GM12878 (cell line): ENCODE measurements at regions not wholly inside any gene's neighbourhood (a gene's known extent, or its start where the extent isn't known, plus 50 kb on each side); places are given as distances from the start of the nearest gene placed in this dataset.

Experiments used
- ATAC-seq: fragments of 200-7000 bp; cut with Tn5 transposase; 3 replicates; pipeline ENCODE4 v1.9.1; 2020; ENCODE audit warnings: mild to moderate bottlenecking, moderate library complexity
- BruUV-seq: library from RNA; stranded (reverse); fragments of 400-500 nt; replicated peaks from 2 replicates; lab custom pipeline; 2021; lab: Mats Ljungman, UMichigan
- CTCF ChIA-PET: fragments of 300-600 bp; sonication (Branson Sonifier 250); formaldehyde crosslinking; extraction: SDS; loops from one replicate; lab custom pipeline; 2021; ENCODE audit warnings: inconsistent platforms; lab: Yijun Ruan, JAX
- POLR2A ChIA-PET: fragments of 350-600 bp; formaldehyde crosslinking; extraction: SDS; loops from one replicate; lab custom pipeline; 2021; ENCODE audit warnings: inconsistent platforms; lab: Charles Lee
- RAD21 ChIA-PET: fragments of 300-600 bp; sonication (Branson Sonifier 250); formaldehyde crosslinking; loops from one replicate; lab custom pipeline; 2023; ENCODE audit warnings: antibody characterized with exemption; ENCODE audit not compliant: unreplicated experiment; lab: Charles Lee
- SMC1A ChIA-PET: fragments of 300-600 bp; sonication (Branson Sonifier 250); formaldehyde crosslinking; loops from one replicate; lab custom pipeline; 2023; ENCODE audit not compliant: unreplicated experiment, uncharacterized antibody; lab: Charles Lee
- DNase-seq: peaks from one replicate; pipeline ENCODE4 v3.0.0-alpha.2; 2011; ENCODE audit warnings: low read depth, low spot score
- FAIRE-seq: peaks from 3 replicates; lab custom pipeline; 2011; peaks lifted over from hg19 to GRCh38; lab: Jason Lieb, UNC
- H2AFZ ChIP-seq: 2 replicates; pipeline ENCODE4 v1.6.0; 2011; ENCODE audit warnings: low read depth, low read length, control low read depth; ENCODE audit not compliant: control insufficient read depth
- H3K27ac ChIP-seq: 2 replicates; pipeline ENCODE4 v1.5.1; 2011; ENCODE audit warnings: control low read depth; ENCODE audit not compliant: control insufficient read depth, insufficient read depth
- H3K27me3 ChIP-seq, 2 experiments: replicated peaks in 1 of 2; 2 replicates each; pipeline versions ENCODE4 v1.6.0 to v1.6.1; 2011; ENCODE audit warnings: low read length in 1 of 2; ENCODE audit not compliant: control insufficient read depth in 2 of 2, insufficient read depth in 2 of 2
- H3K36me3 ChIP-seq, 2 experiments: 2 replicates each; pipeline ENCODE4 v1.5.1; 2011; ENCODE audit warnings: low read length in 1 of 2; ENCODE audit not compliant: control insufficient read depth in 2 of 2, insufficient read depth in 2 of 2
- H3K4me1 ChIP-seq: 2 replicates; pipeline ENCODE4 v1.6.1; 2011; ENCODE audit warnings: mild to moderate bottlenecking, low read length, moderate library complexity, mixed read lengths; ENCODE audit not compliant: control insufficient read depth, insufficient read depth
- H3K4me2 ChIP-seq: 2 replicates; pipeline ENCODE4 v1.6.0; 2011; ENCODE audit warnings: control low read depth; ENCODE audit not compliant: control insufficient read depth, insufficient read depth
- H3K4me3 ChIP-seq: fragments of 200-600 bp; sonication (generic); 2 replicates; pipeline ENCODE4 v1.5.1; 2016
- H3K79me2 ChIP-seq: 2 replicates; pipeline ENCODE4 v1.6.0; 2011; ENCODE audit warnings: low read length; ENCODE audit not compliant: control insufficient read depth, insufficient read depth
- H3K9ac ChIP-seq: 2 replicates; pipeline ENCODE4 v1.8.0; 2011; ENCODE audit warnings: low read length, control low read depth, mixed read lengths; ENCODE audit not compliant: control insufficient read depth, insufficient read depth
- H3K9me3 ChIP-seq: replicated peaks from 3 replicates; pipeline ENCODE4 v1.5.1; 2011; ENCODE audit warnings: mild to moderate bottlenecking, low read length; ENCODE audit not compliant: control insufficient read depth, insufficient read depth
- H4K20me1 ChIP-seq: 2 replicates; pipeline ENCODE4 v1.6.0; 2011; ENCODE audit not compliant: control insufficient read depth, insufficient read depth
- ATF7 ChIP-seq: fragments of 450-650 bp; IDR thresholded peaks from 2 replicates; pipeline ENCODE4 v1.6.1; 2016; ENCODE audit warnings: low read depth, mild to moderate bottlenecking
- BACH1 ChIP-seq: fragments of 450-650 bp; IDR thresholded peaks from 2 replicates; pipeline ENCODE4 v1.6.1; 2017; ENCODE audit warnings: mild to moderate bottlenecking, borderline replicate concordance
- CBX5 ChIP-seq: sonication (generic); IDR thresholded peaks from 2 replicates; pipeline ENCODE4 v1.6.1; 2016; ENCODE audit warnings: low read depth, moderate library complexity, mild to moderate bottlenecking, inconsistent platforms
- EED ChIP-seq: sonication (generic); IDR thresholded peaks from 2 replicates; pipeline ENCODE4 v1.6.1; 2016; ENCODE audit warnings: antibody characterized with exemption, low read depth
- KAT2A ChIP-seq: conservative IDR thresholded peaks from 2 replicates; pipeline ENCODE4 v1.6.1; 2011; ENCODE audit warnings: low read depth, low read length; ENCODE audit not compliant: control insufficient read depth
- KLF5 ChIP-seq: fragments of 450-650 bp; IDR thresholded peaks from 2 replicates; pipeline ENCODE4 v1.6.1; 2014; ENCODE audit warnings: mild to moderate bottlenecking; ENCODE audit not compliant: partially characterized antibody
- MTA2 ChIP-seq: fragments of 450-650 bp; IDR thresholded peaks from 2 replicates; pipeline ENCODE4 v1.6.1; 2016; ENCODE audit warnings: low read depth, mild to moderate bottlenecking, moderate library complexity
- NFIC ChIP-seq: IDR thresholded peaks from 2 replicates; pipeline ENCODE4 v1.6.1; 2012; ENCODE audit warnings: low read depth, mild to moderate bottlenecking, inconsistent platforms, low read length, moderate library complexity
- PKNOX1 ChIP-seq: fragments of 450-650 bp; IDR thresholded peaks from 2 replicates; pipeline ENCODE4 v1.6.1; 2016; ENCODE audit warnings: mild to moderate bottlenecking
- RAD51 ChIP-seq: fragments of 450-650 bp; IDR thresholded peaks from 2 replicates; pipeline ENCODE4 v1.6.1; 2016; ENCODE audit warnings: moderate library complexity, mild to moderate bottlenecking, inconsistent platforms
- RCOR1 ChIP-seq: conservative IDR thresholded peaks from 2 replicates; pipeline ENCODE4 v1.6.1; 2012; ENCODE audit warnings: low read depth, low read length, improper control_type of control experiment
- RELA ChIP-seq: fragments of 450-650 bp; IDR thresholded peaks from 2 replicates; pipeline ENCODE4 v1.8.0; 2014; ENCODE audit warnings: borderline replicate concordance; ENCODE audit not compliant: partially characterized antibody
- SKIL ChIP-seq: fragments of 450-650 bp; IDR thresholded peaks from 2 replicates; pipeline ENCODE4 v1.6.1; 2017; ENCODE audit warnings: mild to moderate bottlenecking, low read depth, inconsistent platforms; ENCODE audit not compliant: poor library complexity, severe bottlenecking
- SMAD5 ChIP-seq: IDR thresholded peaks from 2 replicates; pipeline ENCODE4 v1.6.1; 2016; ENCODE audit warnings: antibody characterized with exemption, low read depth
- SMC3 ChIP-seq: IDR thresholded peaks from 2 replicates; pipeline ENCODE4 v1.6.1; 2011; ENCODE audit warnings: low read length, improper control_type of control experiment, borderline replicate concordance
- SRF ChIP-seq, 2 experiments: IDR thresholded peaks; 2 replicates each; pipeline ENCODE4 v1.6.1; 2011; ENCODE audit warnings: low read depth in 2 of 2, low read length in 2 of 2, mild to moderate bottlenecking in 1 of 2, moderate library complexity in 1 of 2
- TARDBP ChIP-seq: IDR thresholded peaks from 2 replicates; pipeline ENCODE4 v1.6.1; 2016; ENCODE audit warnings: borderline replicate concordance
- ZNF24 ChIP-seq: fragments of 450-650 bp; IDR thresholded peaks from 2 replicates; pipeline ENCODE4 v1.6.1; 2017; ENCODE audit warnings: antibody characterized with exemption, mild to moderate bottlenecking
- ZSCAN29 ChIP-seq: fragments of 450-650 bp; IDR thresholded peaks from 2 replicates; pipeline ENCODE4 v1.6.1; 2017; ENCODE audit warnings: mild to moderate bottlenecking, moderate library complexity
- WGBS: methylation state at CpG from one replicate; pipeline ENCODE4 v1.1.6; 2016; ENCODE audit warnings: low lambda C conversion rate; ENCODE audit not compliant: insufficient replicate concordance, insufficient coverage; ENCODE audit errors: missing lambda C conversion rate; 5-methylcytosine and 5-hydroxymethylcytosine counted together
- in situ Hi-C: fragments of 300-500 bp; cut with MboI; formaldehyde crosslinking; loops from 9 replicates; pipeline ENCODE4 v1.14.3; 2018; ENCODE audit warnings: mixed read lengths
- intact Hi-C: fragments of 100-400 bp; cut with micrococcal nuclease; formaldehyde crosslinking; loops from one replicate; pipeline ENCODE4 v1.14.2; 2022; ENCODE audit not compliant: unreplicated experiment

- no peak for TF ChIP-seq RAD51
- no peak for TF ChIP-seq RELA
- TF ChIP-seq NFIC = 0 out of 2 replicates have a peak, but pooled peaks have one; percentile 31
- TF ChIP-seq TARDBP = no peak
- no peak for TF ChIP-seq KLF5
- TF ChIP-seq ATF7 = peak; percentile 20; the same call in 1 of the 2 replicates
- TF ChIP-seq SMAD5 = no peak
- TF ChIP-seq EED = 0 out of 2 replicates have a peak, but pooled peaks have one; percentile 23
These were observed 122.0 kb downstream of the CT47B1 start (continued) for GRCh38 chrX:120753413-120754251.

GRCh38 chrX:120752431-120753082 lies 122.7 kb upstream of the C1GALT1C1 start:
- H3K27ac ChIP-seq = peak overlapping the region; percentile 27
- no peaks in the 10 kb centered on the region for H3K27me3 ChIP-seq
- no peak overlapping the region for H3K4me2 ChIP-seq
- no peak for ATAC-seq
- intact Hi-C loops (no loop called here), in situ Hi-C loops (loop anchor here (25.0 kb wide), 1 partner anchor 240 kb away; no protein-coding TSS in a partner anchor)
- RAD21 ChIA-PET = interaction anchor here (0.6 to 2.6 kb wide), 6 partner anchors 14 to 191 kb away, joined by 3 to 16 read pairs (median 5); partner anchors contain the start of gene MCTS1
- H3K9ac ChIP-seq = no peak overlapping the region
- 51% methylated on average over 7 of the region's 7 CpGs for WGBS
- H3K79me2 ChIP-seq = no peaks in the 10 kb centered on the region
- CTCF ChIA-PET = interaction anchor here (0.9 to 2.8 kb wide), 12 partner anchors 14 to 267 kb away, joined by 3 to 15 read pairs (median 4); no protein-coding TSS in a partner anchor
- H3K9me3 ChIP-seq = no peaks in the 10 kb centered on the region
- no peak for DNase-seq
- no peaks in the 10 kb centered on the region for H4K20me1 ChIP-seq
- no peaks in the 10 kb centered on the region for H3K36me3 ChIP-seq
- POLR2A ChIA-PET = interaction anchor here (0.5 to 2.1 kb wide), 5 partner anchors 24 to 192 kb away, joined by 3 to 6 read pairs (median 5); partner anchors contain the start of gene CUL4B
- H2AFZ ChIP-seq = peak overlapping the region; percentile 11
- BruUV-seq = no TSS peak
- H3K4me1 ChIP-seq = peaks cover 34% of the 10 kb centered on the region
- SMC1A ChIA-PET = interaction anchor here (0.6 to 6.7 kb wide), 13 partner anchors 9 to 245 kb away, joined by 3 to 66 read pairs (median 4); partner anchors contain the start of genes CUL4B and MCTS1
- no peak overlapping the region for H3K4me3 ChIP-seq
- FAIRE-seq = no peak
- no peak for TF ChIP-seq RAD51
- TF ChIP-seq ZSCAN29 = no peak
- TF ChIP-seq MTA2 = no peak
- no peak for TF ChIP-seq RCOR1
- TF ChIP-seq BACH1 = no peak
- no peak for TF ChIP-seq SKIL
- no peak for TF ChIP-seq KAT2A
- no peak for TF ChIP-seq ZNF24
- no peak for TF ChIP-seq PKNOX1
- no peak for TF ChIP-seq SMC3
- no peak for TF ChIP-seq SRF (IDR thresholded peaks at IDR 0.05; ENCODE audit: low read depth in 2 of 2, low read length in 2 of 2)
- no peak for TF ChIP-seq CBX5
